BJ (cell line): ENCODE measurements at regions not wholly inside any gene's neighbourhood (a gene's known extent, or its start where the extent isn't known, plus 50 kb on each side); places are given as distances from the start of the nearest gene placed in this dataset.

Source experiments
- CTCF ChIA-PET: fragments of 350-600 bp; formaldehyde crosslinking; extraction: SDS; loops from one replicate; lab custom pipeline; 2021; ENCODE audit warnings: antibody characterized with exemption, inconsistent platforms; lab: Yijun Ruan, JAX
- POLR2A ChIA-PET: fragments of 300-600 bp; sonication (Branson Sonifier 250); formaldehyde crosslinking; extraction: SDS; loops from one replicate; lab custom pipeline; 2021; ENCODE audit warnings: antibody characterized with exemption; lab: Charles Lee
- DNase-seq: peaks from one replicate; pipeline ENCODE4 v3.0.0-alpha.2; 2011; ENCODE audit warnings: low read depth
- H3K27me3 ChIP-seq: 2 replicates; pipeline ENCODE4 v1.6.0; 2011; ENCODE audit warnings: low read length; ENCODE audit not compliant: control insufficient read depth, insufficient read depth
- H3K36me3 ChIP-seq: 2 replicates; pipeline ENCODE4 v1.5.1; 2011; ENCODE audit warnings: low read length; ENCODE audit not compliant: control insufficient read depth, insufficient read depth
- H3K4me3 ChIP-seq: 2 replicates; pipeline ENCODE4 v1.5.1; 2011; ENCODE audit warnings: low read depth, mild to moderate bottlenecking, control low read depth, low read length
- TF ChIP-seq, protein P1 (sequence below): IDR thresholded peaks from 2 replicates; pipeline ENCODE4 v1.5.1; 2011; ENCODE audit warnings: low read depth, mild to moderate bottlenecking, control low read depth, inconsistent platforms, low read length, moderate library complexity; ENCODE audit not compliant: insufficient read depth

DNA sequence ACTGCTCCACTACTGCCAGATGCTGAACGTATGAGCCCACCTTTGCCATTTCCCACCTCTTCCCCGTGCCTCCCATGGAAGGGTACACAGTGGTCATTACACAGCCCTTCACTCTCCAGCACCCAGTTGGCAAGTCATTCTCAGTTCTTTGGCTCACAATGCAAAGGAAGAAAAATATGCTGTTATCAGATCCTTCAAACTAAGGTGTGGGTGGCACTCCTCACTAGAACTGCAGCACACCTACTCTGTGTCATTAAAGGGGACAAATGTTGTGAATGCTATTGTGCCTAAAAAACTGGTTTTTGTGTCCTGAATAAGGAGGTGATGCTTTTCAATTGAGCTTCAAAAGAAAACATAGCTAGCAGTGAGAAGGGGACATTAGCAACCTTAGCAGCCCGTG, 183.1 kb upstream of the SNX2 start:
- DNase-seq, result no peak
- ChIA-PET CTCF (no interaction called here), POLR2A (no interaction called here)
- Histone ChIP-seq H3K27me3 (no peaks in the 10 kb centered on the region), H3K36me3 (no peaks in the 10 kb centered on the region), H3K4me3 (no peak overlapping the region)
- TF ChIP-seq, protein P1, sequence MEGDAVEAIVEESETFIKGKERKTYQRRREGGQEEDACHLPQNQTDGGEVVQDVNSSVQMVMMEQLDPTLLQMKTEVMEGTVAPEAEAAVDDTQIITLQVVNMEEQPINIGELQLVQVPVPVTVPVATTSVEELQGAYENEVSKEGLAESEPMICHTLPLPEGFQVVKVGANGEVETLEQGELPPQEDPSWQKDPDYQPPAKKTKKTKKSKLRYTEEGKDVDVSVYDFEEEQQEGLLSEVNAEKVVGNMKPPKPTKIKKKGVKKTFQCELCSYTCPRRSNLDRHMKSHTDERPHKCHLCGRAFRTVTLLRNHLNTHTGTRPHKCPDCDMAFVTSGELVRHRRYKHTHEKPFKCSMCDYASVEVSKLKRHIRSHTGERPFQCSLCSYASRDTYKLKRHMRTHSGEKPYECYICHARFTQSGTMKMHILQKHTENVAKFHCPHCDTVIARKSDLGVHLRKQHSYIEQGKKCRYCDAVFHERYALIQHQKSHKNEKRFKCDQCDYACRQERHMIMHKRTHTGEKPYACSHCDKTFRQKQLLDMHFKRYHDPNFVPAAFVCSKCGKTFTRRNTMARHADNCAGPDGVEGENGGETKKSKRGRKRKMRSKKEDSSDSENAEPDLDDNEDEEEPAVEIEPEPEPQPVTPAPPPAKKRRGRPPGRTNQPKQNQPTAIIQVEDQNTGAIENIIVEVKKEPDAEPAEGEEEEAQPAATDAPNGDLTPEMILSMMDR, result no peak

DNA sequence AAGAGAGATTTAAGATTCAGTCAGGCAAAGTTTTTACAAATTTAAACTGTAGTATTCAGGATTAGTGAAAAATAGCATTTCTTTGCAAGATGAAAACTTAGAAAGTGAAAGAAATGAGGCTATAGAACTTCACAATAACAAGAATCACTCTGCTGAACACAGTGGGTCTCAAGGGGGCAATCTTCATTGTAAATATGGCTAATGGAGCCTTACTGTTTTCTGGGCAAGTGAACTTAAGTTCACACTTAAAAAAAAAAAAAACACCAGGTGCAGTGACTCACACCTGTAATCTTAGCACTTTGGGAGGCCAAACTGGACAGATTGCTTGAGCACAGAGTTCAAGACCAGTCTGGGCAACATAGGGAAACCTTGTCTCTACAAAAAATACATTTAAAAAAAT, 175.9 kb upstream of the SNX2 start:
- ChIA-PET POLR2A (no interaction called here), CTCF (no interaction called here)
- DNase-seq, result no peak
- no peaks in the 10 kb centered on the region for H3K27me3 ChIP-seq
- no peak overlapping the region for H3K4me3 ChIP-seq
- TF ChIP-seq, protein P1, result no peak
- no peaks in the 10 kb centered on the region for H3K36me3 ChIP-seq

DNA sequence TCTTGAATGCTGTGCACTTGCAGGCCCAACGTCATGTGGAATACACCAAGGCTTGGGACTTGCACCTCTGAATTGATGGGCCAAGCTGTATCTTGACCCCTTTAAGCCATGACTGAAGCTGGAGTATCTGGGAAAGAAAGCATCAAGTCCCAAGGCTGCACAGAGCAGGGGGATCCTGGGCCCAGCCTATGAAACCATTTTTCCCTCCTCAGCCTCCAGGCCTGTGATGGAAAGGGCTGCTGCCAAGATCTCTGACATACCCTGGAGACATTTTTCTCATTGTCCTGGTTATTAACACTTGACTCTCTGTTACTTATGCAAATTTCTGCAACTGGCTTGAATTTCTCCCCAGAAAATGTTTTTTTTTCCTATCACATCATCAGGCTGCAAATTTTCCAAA, 174.0 kb upstream of the SNX2 start:
- no peaks in the 10 kb centered on the region for H3K27me3 ChIP-seq
- ChIA-PET CTCF (no interaction called here), POLR2A (no interaction called here)
- H3K36me3 ChIP-seq, result no peaks in the 10 kb centered on the region
- H3K4me3 ChIP-seq, result no peak overlapping the region
- TF ChIP-seq, protein P1, result no peak
- DNase-seq, result no peak

DNA sequence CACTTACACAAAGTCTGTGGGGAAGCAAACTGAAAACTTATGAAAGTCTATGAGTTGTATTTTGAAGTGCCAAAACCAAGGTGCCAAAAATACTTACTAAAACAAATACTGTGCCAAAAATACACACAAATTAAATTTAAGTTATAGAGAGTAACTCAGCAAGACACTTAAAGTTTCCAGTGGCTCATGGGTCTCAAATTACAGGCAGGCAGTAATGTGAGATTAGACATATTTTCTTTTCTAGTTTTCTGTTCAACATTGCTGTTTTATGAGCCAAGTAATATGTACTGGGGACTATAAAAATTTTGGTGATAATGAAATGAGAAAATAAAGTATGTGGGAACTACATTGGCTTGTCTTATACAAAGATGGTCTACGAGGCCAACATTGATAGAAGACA, 172.2 kb upstream of the SNX2 start:
- Histone ChIP-seq H3K36me3 (no peaks in the 10 kb centered on the region), H3K27me3 (no peaks in the 10 kb centered on the region), H3K4me3 (no peak overlapping the region)
- ChIA-PET POLR2A (no interaction called here), CTCF (no interaction called here)
- DNase-seq, result no peak
- TF ChIP-seq, protein P1, result no peak

DNA sequence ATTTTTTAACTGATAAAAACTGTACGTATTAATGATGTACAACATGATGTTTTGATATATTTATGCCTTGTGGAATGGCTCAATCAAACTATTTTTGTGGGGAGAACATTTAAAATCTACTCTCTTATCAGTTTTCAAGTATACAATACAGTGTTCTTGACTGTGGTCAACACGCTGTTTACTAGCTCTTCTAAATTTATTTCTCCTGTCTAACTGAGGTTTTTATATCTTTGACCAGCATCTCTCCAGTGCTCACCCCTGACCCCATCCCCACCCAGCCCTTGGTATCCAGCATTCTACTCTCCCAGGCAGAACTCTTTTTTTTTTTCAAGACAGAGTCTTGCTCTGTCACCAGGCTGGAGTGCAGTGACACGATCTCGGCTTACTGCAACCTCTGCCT, 169.6 kb upstream of the SNX2 start:
- TF ChIP-seq, protein P1, result no peak
- ChIA-PET CTCF (no interaction called here), POLR2A (no interaction called here)
- Histone ChIP-seq H3K27me3 (no peaks in the 10 kb centered on the region), H3K4me3 (no peak overlapping the region), H3K36me3 (no peaks in the 10 kb centered on the region)
- DNase-seq, result no peak

DNA sequence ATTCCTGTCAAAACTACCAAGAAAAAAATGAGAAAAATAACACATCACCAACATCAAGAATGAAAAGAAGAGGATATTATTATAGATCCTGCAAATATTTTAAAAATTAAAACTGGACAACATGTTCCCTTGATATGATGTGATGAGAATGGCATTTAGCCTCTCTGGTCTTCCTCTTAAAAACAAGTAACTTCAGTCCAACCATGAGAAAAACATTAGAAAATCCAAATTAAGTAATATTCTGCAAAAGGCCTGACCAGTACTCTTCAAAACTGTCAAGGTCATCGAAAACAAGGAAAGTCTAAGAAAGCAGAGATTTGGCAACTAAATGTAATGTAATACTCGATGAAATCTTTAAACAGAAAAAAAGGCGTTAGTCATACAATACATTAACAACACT, 167.1 kb upstream of the SNX2 start:
- TF ChIP-seq, protein P1, result no peak
- ChIA-PET POLR2A (no interaction called here), CTCF (no interaction called here)
- Histone ChIP-seq H3K4me3 (no peak overlapping the region), H3K27me3 (no peaks in the 10 kb centered on the region), H3K36me3 (no peaks in the 10 kb centered on the region)
- DNase-seq, result no peak
